SK-N-DZ (cell line): ENCODE measurements at regions not wholly inside any gene's neighbourhood (a gene's known extent, or its start where the extent isn't known, plus 50 kb on each side); places are given as distances from the start of the nearest gene placed in this dataset.

Source experiments
- DNase-seq: peaks from one replicate; pipeline ENCODE4 v3.0.0-alpha.2; 2015; ENCODE audit warnings: low spot score

GRCh38 chr18:42184685-42185477, 229.8 kb downstream of the PIK3C3 start:
- no peak for DNase-seq

- peak; percentile 52 for DNase-seq
These were observed 230.5 kb downstream of the PIK3C3 start for GRCh38 chr18:42185486-42185885.

- no peak for DNase-seq
These were observed 232.8 kb downstream of the PIK3C3 start for GRCh38 chr18:42187611-42188380.

GRCh38 chr18:42190643-42191042, 235.6 kb downstream of the PIK3C3 start:
- no peak for DNase-seq

- peak; percentile 87 for DNase-seq
These were observed 237.5 kb downstream of the PIK3C3 start for GRCh38 chr18:42192251-42193248.

DNA sequence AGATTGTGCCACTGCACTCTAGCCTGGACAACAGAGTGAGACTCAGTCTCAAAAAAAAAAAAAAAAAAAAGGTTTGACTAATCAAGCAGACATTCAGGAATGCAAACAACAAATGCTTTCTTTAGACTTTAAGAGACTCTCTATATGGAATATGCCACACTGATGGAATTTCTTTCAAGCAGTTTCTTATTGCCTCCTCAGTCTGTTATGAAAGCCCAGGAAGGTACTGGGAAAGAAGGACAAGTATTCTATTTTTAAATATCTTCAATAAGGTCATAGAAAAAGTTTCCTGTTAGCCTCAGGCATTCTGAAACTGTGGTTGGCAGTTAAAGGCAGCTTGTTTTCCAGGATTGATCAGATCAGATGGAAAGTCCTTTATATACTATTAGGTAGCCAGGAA, 241.6 kb downstream of the PIK3C3 start:
- no peak for DNase-seq

- DNase-seq = no peak
These were observed 246.1 kb downstream of the PIK3C3 start for GRCh38 chr18:42201137-42201536.

DNA sequence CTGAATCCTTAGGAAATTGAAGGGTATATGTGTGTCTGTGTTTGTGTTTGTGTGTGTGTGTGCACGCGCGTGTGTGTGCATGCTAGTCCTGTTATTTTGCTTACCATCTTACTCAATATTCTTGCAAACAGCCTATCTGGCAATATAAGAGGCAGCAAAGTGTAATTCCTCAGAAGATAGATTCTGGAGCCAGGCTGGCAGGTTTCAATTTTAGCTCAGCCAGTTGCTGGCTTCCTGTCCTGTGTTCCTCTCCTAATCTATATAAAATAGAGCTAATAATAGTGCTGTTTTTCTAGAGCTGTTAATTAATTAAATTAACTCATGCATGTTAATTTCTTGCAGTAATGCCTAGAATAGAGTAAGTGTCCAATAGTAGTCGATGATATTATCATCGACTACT, 256.2 kb downstream of the PIK3C3 start:
- DNase-seq = no peak

GRCh38 chr18:42222557-42222956, 267.5 kb downstream of the PIK3C3 start:
- DNase-seq = no peak

DNA sequence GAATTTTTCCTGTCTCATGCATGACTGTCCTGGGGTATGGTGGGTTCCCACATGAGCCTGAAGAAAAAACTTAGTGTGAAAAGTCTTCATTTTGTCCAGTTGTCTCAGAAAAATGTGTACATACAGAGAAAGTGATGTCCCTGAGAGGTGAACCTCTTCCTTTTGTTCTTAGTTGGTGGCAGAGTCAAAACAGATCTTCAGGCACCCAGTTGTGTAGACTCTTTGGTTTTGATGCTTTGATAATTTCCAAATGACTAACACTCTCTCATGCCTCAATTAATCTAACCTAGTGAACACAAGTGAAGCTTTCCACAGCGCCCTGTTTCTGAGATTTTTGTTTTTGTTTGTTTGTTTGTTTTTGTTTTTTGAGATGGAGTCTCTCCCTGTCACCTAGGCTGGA, 273.5 kb downstream of the PIK3C3 start:
- no peak for DNase-seq

DNA sequence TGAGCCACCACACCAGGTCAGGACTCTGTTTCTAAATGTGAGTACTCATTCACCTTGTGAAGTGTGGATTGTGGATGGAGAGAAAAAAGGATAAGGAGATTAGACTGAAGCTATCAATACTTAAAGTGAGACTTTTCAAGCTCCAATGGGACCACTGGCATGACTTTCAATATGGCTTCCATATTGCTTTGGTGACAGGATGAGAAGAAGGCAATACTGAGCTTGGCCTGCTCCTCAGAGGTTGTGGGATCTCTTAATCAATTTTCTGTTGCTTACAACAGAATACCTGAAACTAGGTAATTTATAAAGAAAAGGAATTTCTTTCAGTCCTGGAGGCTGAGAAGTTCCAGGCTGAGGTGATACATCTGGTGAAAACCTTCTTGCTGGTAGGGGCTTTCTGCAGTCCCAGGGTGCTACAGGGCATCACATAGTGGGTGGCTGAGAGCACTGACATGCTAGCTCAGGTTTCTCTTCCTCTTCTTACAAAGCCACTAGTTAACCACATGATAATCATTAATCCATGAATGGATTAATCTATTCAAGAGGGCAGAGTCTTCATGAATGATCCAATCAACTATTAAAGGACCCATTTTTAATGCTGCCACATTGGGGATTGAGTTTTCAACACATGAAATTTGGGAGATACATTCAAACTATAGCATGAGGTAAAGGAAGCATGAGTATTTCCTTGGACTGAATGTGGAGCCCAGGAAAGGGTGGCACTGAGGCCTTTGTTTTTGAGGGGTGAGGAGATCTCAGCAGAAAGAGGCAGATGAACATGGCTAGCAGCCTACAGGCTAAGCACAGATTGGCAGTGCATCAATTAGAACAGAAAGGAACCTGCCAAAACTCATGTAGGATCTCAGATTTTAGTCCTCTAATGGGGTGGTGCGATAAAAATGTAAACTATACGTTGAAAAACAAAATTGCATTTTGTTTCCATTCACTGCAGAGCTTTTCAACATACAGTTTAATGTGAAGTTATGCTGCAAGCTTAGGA, 274.5 kb downstream of the PIK3C3 start:
- DNase-seq = no peak

DNA sequence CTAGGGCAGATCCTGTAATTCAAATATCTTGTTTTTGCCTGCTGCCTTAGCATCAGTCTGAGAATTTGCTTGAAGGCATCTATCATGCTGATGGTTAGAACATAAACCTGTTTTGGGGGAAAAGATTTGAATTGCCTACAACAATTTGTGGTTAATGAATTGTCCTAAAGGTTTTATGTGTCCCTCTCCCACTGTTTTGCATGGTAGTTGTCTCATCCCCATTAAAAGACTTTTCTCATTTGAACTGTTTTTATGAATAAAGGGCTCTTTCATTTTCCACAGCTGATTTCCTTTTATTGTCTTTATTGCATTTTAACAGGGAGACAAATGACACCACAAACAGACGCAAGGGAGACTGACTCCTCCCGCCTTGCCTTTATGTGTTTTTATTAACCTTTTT, 275.6 kb downstream of the PIK3C3 start:
- no peak for DNase-seq

- no peak for DNase-seq
These were observed 276.2 kb downstream of the PIK3C3 start for GRCh38 chr18:42231284-42231683.

GRCh38 chr18:42231796-42232195, 276.8 kb downstream of the PIK3C3 start:
- no peak for DNase-seq

DNA sequence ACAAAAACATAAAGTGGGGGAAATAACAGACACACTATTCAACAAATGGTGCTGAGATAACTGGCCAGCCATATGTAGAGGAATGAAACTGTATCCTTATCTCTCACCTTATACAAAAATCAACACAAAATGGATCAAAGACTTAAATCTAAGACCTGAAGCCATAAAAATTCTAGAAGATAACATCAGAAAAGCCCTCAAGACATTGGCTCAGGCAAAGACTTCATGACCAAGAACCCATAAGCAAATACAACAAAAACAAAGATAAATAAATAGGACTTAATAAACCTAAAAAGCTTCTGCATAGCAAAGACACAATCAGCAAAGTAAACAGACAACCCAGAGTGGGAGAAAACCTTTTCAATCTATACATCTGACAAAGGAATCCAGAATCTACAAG, 278.9 kb downstream of the PIK3C3 start:
- DNase-seq = no peak

GRCh38 chr18:42242758-42243157, 287.7 kb downstream of the PIK3C3 start:
- DNase-seq = no peak

GRCh38 chr18:42245137-42245536, 290.1 kb downstream of the PIK3C3 start:
- DNase-seq = no peak

- DNase-seq = no peak
These were observed 301.1 kb downstream of the PIK3C3 start for GRCh38 chr18:42255908-42256765.

DNA sequence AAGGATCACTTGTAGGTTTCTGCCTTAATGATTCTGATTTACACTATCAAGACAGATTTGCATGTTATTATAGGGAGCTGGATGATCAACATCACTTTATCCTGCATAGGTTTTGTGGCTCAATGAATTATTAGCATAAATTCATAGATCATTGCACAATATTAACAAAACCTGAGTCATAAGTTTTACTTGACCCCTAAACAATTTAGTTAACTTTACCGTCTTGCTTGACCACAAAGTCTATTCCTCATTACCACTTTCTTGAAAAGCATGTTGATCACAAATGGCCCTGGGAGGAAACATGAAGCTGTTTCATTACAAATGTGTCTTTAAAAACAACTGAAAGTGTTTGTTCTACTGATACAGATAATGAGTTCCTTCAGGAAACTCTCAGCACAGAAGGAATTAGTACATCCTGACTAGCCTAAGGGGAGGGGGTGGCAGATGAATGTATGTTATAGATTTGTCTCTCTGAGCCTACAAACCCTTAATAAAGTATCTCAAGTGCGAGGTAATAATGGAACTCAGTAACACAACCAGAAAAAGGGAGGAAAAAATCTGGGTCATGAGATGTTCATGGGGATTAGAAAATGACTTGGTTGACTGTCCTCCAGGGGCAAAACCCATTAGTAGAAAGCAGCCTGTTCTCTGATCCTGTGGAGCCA, 303.4 kb downstream of the PIK3C3 start:
- DNase-seq = no peak
